Stimulated activated CD4-positive, alpha-beta T cell treated with anti-CD3 and anti-CD28 coated beads, Interleukin-12 subunit alpha, Interleukin-12 subunit beta, amount 100 ng/mL, for 4 hours (primary cell): ENCODE measurements at regions not wholly inside any gene's neighbourhood (a gene's known extent, or its start where the extent isn't known, plus 50 kb on each side); places are given as distances from the start of the nearest gene placed in this dataset.

Experiments used
- DNase-seq: peaks from one replicate; pipeline ENCODE4 v3.0.0-alpha.2; 2020

DNA sequence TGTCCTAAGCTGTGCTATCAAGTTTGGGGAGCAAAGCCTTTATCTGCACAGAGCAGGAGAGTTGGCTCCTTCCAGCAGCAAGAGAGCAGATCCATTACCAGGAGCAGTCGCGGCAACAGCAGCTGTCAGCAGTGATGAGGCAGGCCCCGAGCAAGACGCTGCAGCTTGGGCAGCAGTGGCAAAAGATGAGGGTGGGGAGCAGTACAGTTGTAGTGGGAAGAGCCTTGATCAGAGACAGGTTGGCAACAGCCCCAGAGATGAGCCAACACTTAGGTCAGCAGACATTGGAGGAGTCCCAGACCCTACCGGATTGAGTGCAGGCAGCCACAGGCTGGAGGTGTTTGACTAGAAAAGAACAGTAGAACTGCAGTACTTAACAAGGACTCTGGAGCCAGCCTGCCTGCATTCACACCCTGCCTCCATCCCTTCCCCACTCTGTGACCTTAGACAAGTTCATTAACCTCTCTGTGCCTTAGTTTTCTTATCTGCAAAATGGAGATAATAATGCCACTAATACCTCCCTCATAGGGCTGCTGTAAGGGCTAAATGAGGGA, 117.1 kb upstream of the SERTAD2 start:
- DNase-seq = no peak

GRCh38 chr2:64771737-64772136, 118.0 kb upstream of the SERTAD2 start:
- no peak for DNase-seq

DNA sequence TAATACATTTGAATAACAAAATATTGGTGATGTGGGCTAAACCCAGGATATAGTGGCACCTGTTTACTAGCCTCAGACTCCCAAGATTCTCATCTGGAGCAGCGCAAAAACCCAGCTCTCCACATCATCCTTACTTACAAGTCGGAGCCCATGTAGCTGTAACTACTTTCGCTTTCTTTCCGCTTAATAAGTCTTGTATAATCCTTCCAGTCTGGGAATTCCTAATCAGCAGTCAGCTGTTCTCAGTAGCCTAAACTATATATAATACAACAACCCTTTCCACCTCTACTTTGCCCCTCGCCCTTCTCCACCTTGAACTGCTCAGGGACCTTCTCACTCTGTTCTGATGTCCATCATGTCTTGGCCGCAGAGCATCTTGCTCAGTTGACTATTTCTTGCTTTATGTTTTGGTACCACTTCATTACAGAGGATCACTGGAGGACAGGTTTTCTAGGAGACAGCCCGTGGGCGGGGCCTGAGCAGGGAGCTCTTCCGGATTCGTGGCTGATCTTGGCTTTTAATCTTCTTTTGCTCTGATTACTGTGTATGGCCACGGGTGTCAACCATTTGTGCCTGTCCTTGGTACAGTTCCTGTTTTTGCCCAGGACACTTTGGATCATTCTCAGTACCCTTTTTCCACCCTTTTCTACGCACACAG, 119.9 kb upstream of the SERTAD2 start:
- DNase-seq = no peak

- DNase-seq = no peak
These were observed 124.1 kb upstream of the SERTAD2 start for GRCh38 chr2:64777841-64778240.

- no peak for DNase-seq
These were observed 125.5 kb upstream of the SERTAD2 start for GRCh38 chr2:64779117-64779690.

DNA sequence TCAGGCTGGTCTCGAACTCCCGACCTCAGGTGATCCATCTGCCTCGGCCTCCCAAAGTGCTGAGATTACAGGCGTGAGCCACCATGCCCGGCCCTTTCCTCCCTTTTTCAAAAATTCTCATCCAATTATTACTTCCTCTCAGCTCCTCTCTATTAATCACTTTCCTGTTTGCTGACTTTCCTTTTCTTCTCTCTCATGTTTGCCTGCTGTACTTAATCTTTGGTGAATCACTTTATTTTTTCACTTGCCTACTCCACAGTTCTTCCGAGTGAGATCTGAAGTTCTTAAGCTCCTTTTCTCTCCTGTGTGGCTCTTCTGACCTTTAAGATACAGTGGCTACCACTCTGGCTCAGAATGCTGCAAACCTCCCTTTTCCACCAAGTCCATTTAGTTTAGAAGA, 126.3 kb upstream of the SERTAD2 start:
- no peak for DNase-seq

DNA sequence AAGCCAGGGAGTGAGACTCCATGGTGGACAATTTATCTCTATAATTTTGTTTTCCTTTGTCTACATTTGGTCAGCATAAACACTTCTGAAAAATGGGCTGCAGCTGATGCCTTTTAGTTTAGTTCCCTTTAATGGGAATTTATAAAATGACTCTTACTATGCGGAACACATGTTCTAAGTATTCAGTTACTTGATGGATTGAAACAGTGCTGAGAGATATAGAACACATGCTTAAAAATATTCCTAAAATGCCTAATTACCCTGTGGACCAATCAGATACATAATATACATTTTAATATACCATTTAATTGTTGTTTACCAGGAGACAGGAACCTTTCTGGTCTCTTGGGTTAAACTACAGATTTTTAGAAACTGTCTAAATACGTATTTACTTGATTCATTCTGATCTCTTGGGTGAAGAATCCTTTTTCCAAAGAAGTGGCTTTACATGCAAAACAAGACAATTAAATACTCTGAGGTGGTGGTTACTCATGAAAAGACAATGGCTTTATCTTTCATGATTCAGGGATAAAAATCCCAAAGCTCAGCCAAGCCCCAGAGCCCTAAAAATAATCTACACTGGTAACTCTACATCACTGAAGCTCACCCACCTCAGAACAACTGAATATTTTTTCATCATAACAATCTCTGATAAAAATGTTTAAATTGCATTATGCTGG, 128.1 kb upstream of the SERTAD2 start:
- DNase-seq = no peak

DNA sequence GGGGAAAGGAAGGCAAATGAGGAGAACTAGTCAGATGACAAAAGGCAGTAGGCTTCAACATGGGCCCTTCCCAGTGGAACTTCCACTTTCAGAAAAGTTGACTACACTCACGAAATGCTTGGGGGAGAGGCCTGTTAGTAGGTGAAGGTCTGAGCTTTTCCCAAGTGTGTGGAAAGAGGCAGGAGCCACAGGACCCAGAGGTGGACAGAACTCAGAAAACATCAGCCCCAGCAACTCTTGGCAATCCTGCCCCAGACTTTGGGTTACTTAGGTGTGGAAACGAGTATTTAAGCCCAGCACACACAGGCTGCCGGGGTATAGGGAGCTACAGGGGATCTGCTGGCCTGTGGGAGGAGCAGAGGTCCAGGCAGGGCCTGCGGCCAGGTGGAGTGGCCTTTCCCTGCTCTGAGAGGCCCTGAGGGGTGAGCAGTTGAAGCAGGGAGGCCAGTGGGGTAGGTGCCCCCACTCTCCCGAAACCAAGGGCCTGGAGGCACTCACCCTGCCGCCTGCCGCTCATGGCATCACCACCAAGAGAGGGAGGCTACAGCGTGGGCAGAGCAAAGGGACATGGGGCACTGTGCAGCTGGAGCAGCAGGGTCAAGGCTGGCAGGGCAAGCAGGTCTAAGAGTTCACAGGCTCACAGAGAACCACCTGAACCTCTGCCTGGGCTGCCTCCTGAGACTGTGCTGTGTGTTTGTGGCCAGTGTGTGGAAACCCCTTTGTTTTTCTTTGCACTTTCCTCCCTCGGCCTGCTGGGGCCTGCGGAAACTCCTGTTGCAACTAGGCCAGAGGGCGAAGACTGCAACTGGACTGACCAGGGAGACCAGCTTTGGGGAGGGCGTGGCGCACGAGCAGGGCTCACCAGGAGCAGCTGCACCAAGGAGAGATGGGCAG, 130.7 kb upstream of the SERTAD2 start:
- DNase-seq = no peak

- no peak for DNase-seq
These were observed 131.5 kb upstream of the SERTAD2 start for GRCh38 chr2:64785245-64785644.

DNA sequence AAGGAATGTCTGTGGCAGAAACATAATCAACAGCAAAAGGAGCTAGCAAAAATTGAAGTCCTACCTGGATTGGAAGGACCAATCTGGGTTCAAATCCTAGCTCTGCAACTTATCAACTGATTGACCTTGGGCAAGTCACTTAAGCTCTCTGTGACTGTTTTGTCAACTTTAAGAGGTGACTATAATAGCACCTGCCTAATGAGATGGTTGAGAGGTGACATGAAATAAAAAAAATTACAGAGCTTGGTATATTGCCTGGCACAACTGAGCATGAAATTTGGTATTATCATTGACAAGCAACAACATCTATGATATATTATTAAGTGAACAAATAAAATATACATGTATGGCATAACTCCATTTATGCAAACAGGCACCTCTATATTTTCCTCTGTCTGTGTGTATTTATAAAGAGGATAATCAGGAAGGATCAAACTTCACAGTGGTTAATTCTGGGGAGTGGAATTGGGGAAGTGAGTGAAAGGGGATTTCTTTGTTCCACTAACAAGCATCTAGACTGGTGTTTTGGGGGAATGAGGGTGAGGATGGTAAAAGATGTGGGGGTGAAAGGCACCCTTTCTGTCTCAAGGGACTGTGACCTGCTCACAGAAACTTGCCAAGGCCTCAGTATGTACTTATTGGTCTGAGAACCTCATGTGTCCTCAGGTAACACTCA, 132.8 kb upstream of the SERTAD2 start:
- no peak for DNase-seq

- DNase-seq = no peak
These were observed 133.3 kb upstream of the SERTAD2 start for GRCh38 chr2:64787019-64787365.

DNA sequence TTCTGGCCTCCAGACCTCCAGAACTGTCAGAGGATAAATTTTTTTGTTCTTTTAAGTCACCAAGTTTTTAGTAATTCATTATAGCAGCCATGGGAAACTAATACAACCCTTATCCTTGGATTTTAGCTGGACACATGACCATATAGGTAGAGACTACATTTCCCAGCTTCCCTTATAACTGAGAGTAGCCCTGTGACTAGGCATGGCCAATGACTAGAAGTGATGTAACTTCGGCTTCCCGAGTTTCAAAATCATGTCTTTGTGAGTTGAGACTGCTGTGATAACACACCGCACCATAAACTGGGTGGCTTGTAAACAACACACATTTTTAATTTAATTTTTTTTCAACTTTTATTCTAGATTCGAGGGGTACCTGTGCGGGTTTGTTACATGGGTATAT, 134.0 kb upstream of the SERTAD2 start:
- DNase-seq = no peak

DNA sequence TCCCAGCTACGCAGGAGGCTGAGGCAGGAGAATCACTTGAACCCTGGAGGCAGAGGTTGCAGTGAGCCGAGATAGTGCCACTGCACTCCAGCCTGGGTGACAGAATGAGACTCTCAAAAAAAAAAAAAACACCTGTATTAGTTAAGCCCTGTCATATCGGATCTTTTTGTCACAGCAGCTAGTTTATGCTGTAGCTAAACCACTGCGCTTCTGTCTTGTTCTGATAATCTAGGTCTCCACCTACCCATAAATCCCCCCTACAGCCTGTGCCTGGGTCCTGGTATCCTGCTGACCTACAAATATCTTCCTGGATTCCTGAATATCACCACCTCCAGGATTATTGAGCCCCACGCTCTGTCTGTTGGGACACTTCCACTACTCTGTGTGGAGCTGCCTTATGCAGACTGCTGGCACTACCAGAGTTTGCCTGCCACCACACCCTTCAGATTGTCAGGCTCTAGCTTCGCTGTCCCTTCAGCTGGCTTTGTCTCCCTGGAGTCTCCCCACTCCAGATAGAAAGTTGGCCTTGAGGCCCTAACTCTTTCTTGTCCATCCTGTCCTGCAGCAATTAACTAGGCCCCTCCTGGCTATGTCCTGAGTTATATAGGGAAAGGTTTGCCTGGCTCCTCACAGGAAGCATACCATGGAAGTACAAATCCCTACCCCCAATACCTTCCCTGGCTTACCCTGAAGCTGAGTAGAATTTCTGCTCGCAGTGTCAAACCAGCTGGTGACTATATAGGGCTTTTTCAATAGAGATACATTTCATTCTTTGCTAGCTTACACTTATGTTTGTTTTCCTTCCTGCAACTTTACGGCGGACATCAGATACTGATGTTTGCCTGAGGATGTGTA, 136.0 kb upstream of the SERTAD2 start:
- DNase-seq = no peak

DNA sequence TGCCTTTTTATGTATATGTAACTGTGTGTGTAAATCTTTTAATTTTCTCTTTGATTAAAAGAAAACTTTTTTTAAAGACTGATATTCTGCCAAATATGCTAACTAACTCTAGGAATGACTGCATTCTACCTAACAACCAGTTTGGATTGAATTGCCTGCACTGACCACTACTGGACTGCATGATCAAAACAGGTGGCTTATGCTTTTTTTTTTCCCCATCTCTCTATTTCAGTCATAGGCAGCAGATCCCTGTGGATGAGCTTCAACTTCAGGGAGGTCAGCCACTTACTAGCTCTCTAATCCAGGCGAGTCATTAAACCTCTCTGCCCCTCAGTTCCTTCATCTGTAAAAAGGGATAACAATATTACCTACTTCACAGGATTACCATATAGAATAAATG, 138.6 kb upstream of the SERTAD2 start:
- DNase-seq = no peak

GRCh38 chr2:64792995-64793639, 139.4 kb upstream of the SERTAD2 start:
- DNase-seq = no peak

- no peak for DNase-seq
These were observed 140.0 kb upstream of the SERTAD2 start for GRCh38 chr2:64793701-64794100.

- DNase-seq = no peak
These were observed 140.8 kb upstream of the SERTAD2 start for GRCh38 chr2:64794426-64794995.

- DNase-seq = no peak
These were observed 141.4 kb upstream of the SERTAD2 start for GRCh38 chr2:64795024-64795592.

- no peak for DNase-seq
These were observed 143.2 kb upstream of the SERTAD2 start for GRCh38 chr2:64796926-64797325.

DNA sequence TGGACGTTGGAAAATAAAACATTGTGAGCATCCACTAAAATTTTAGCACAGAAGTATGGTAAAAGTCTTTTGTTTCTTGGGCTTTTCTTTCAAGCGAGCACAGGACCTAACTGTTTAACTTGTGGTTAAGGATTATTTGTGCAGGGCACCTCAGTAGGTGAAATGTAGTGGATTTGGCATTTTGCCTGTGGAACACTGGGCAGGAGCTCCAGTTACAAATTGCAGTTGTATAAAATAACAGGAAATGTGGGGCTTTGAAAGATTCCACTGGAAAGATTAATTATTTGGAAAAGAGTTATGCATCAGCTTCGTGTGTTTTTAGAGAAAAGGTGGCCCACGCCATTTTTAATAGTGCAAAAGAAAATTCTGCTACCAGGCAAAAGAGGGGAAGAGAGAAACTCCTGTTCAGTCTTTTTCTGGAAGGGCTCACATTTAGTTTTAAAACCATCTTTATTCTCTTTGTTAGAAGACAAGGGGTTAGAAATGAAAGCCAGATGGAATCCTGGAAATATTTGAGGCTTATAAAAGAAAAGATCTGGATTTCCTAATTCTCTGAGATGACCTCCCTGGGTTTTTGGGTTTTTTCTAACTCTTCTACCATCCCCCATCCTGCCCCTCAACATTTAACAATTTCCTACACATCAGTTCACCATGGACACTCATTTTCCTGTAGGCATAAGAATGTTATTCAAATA, 144.3 kb upstream of the SERTAD2 start:
- DNase-seq = no peak
